ENCODE measurements at regions not wholly inside any gene's neighbourhood (a gene's known extent, or its start where the extent isn't known, plus 50 kb on each side); places are given as distances from the start of the nearest gene placed in this dataset.
"Not testable (repeated sequence)": the region's sequence is repeated elsewhere in the genome, so short reads cannot be mapped to it uniquely, and the experiment has no call there.

DNA sequence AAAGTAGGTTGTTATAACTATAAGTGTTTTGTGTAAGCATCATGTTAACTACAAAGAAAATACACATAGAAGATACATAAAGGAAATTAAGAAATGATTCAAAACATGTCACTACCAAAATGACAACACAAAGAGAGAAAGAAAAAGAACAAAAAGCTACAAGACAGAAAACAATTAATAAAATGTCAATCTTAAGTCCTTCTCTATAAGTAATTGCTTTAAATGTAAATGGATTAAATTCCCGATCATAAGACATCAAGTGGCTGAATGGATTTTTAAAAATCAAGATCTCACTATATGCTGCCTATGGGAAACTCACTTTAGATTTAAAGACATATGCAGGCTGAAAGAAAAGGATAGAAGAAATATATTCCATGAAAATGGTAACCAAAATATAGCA is 232.3 kb upstream of the NFIA start:
- H3K4me3 ChIP-seq (ENCODE audit: low read depth, low read length): no peak overlapping the region
- no peak for DNase-seq (ENCODE audit: low read depth)
- TF ChIP-seq CTCF (IDR thresholded peaks at IDR 0.05; ENCODE audit: insufficient read depth, low read depth, low read length, missing control alignments): no peak

DNA sequence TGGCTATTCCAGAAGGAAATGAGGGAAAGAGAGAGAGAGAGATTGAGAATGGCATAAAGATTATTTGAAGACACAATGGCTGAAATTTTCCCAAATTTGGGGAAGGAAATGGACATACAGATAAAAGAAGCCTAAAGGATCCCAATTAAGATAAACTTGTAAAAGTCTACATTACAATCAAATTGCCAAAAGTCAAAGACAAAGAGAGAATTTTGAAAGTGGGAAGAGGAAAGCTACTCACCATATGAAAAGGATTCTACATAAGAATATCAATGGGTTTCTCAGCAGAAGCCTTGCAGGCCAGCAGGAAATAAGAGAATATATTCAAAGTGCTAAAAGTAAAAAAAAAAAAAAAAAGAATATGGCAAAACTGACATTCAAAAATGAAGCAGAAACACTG is 233.0 kb upstream of the NFIA start:
- DNase-seq (ENCODE audit: low read depth): no peak
- TF ChIP-seq CTCF (IDR thresholded peaks at IDR 0.05; ENCODE audit: insufficient read depth, low read depth, low read length, missing control alignments): no peak
- no peak overlapping the region for H3K4me3 ChIP-seq (ENCODE audit: low read depth, low read length)

GRCh38 chr1:60848583-60849188 is 233.7 kb upstream of the NFIA start:
- no peak overlapping the region for H3K4me3 ChIP-seq (ENCODE audit: low read depth, low read length)
- DNase-seq (ENCODE audit: low read depth): peak; percentile 32
- TF ChIP-seq CTCF (IDR thresholded peaks at IDR 0.05; ENCODE audit: insufficient read depth, low read depth, low read length, missing control alignments): peak; percentile 29

- H3K4me3 ChIP-seq (ENCODE audit: low read depth, low read length): no peak overlapping the region
- no peak for DNase-seq (ENCODE audit: low read depth)
- no peak for TF ChIP-seq CTCF (IDR thresholded peaks at IDR 0.05; ENCODE audit: insufficient read depth, low read depth, low read length, missing control alignments)
These were observed 234.3 kb upstream of the NFIA start for GRCh38 chr1:60847855-60848582.

DNA sequence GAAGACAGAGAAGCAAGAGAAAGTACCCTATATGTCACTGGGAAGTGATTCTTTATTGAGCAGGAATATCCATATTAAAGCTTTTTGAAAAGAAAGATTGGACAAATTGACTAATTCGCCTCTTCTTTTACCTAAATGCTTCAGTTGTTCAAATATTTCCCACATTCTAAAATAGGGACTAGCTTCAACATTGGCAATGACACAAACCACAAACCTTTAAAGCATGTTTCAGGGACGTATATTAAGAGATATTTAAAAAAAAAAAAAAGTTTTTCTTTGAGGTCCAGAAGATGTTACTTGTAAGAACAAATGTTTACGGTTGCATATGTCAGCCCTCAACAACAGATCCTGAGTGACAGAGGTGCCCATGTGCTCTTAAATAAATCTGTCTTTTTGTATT is 235.0 kb upstream of the NFIA start:
- no peak overlapping the region for H3K4me3 ChIP-seq (ENCODE audit: low read depth, low read length)
- no peak for DNase-seq (ENCODE audit: low read depth)
- TF ChIP-seq CTCF (IDR thresholded peaks at IDR 0.05; ENCODE audit: insufficient read depth, low read depth, low read length, missing control alignments): no peak

- H3K4me3 ChIP-seq (ENCODE audit: low read depth, low read length); DNase-seq (ENCODE audit: low read depth): not testable (repeated sequence)
These were observed 236.7 kb upstream of the NFIA start for GRCh38 chr1:60845659-60846058.

GRCh38 chr1:60842304-60842703 is 240.1 kb upstream of the NFIA start:
- DNase-seq (ENCODE audit: low read depth): no peak
- H3K4me3 ChIP-seq (ENCODE audit: low read depth, low read length): no peak overlapping the region
- TF ChIP-seq CTCF (IDR thresholded peaks at IDR 0.05; ENCODE audit: insufficient read depth, low read depth, low read length, missing control alignments): no peak
